ENCODE measurements at regions not wholly inside any gene's neighbourhood (a gene's known extent, or its start where the extent isn't known, plus 50 kb on each side); places are given as distances from the start of the nearest gene placed in this dataset.

DNA sequence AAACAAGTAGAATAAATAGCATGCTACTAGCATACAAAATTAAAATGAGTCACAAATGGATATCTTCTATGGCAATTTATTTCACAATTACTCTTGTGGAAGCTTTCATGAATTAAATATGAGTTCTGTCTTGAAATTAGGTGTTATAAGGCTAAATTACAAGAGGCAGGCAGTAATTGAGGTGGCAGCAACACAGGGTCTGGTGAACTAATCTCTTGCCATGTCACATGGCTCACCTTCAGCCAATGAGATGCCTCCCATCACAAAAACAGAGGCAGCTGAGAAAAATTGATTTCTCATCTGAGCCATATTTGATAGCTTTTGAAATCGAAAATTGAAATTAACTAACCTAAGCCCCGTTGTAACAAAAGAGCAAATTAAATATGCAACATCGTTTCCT is 268.8 kb downstream of the NR2F2 start:
- TF ChIP-seq ZNF112 (tag by site-specific recombination; IDR thresholded peaks at IDR 0.05) = no peak
- no peak for TF ChIP-seq ZNF792 (tag by site-specific recombination; IDR thresholded peaks at IDR 0.05)
- no peak for TF ChIP-seq SP7 (tag by site-specific recombination; IDR thresholded peaks at IDR 0.05)
- TF ChIP-seq ZNF23 (tag by site-specific recombination; IDR thresholded peaks at IDR 0.05; ENCODE audit: borderline replicate concordance) = no peak
- TF ChIP-seq, protein P1, sequence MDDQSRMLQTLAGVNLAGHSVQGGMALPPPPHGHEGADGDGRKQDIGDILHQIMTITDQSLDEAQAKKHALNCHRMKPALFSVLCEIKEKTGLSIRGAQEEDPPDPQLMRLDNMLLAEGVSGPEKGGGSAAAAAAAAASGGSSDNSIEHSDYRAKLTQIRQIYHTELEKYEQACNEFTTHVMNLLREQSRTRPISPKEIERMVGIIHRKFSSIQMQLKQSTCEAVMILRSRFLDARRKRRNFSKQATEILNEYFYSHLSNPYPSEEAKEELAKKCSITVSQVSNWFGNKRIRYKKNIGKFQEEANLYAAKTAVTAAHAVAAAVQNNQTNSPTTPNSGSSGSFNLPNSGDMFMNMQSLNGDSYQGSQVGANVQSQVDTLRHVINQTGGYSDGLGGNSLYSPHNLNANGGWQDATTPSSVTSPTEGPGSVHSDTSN (CRISPR knock-in tag; IDR thresholded peaks at IDR 0.05) = no peak
- no peak for TF ChIP-seq ZBTB21 (tag by site-specific recombination; IDR thresholded peaks at IDR 0.05)
- TF ChIP-seq, protein P2, sequence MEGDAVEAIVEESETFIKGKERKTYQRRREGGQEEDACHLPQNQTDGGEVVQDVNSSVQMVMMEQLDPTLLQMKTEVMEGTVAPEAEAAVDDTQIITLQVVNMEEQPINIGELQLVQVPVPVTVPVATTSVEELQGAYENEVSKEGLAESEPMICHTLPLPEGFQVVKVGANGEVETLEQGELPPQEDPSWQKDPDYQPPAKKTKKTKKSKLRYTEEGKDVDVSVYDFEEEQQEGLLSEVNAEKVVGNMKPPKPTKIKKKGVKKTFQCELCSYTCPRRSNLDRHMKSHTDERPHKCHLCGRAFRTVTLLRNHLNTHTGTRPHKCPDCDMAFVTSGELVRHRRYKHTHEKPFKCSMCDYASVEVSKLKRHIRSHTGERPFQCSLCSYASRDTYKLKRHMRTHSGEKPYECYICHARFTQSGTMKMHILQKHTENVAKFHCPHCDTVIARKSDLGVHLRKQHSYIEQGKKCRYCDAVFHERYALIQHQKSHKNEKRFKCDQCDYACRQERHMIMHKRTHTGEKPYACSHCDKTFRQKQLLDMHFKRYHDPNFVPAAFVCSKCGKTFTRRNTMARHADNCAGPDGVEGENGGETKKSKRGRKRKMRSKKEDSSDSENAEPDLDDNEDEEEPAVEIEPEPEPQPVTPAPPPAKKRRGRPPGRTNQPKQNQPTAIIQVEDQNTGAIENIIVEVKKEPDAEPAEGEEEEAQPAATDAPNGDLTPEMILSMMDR (tag by site-specific recombination; IDR thresholded peaks at IDR 0.05) = no peak
- TF ChIP-seq ZBTB20 (tag by site-specific recombination; IDR thresholded peaks at IDR 0.05) = no peak
- no peak for TF ChIP-seq ZSCAN18 (tag by site-specific recombination; IDR thresholded peaks at IDR 0.05)

All from HEK293 (cell line).